ENCODE measurements at regions not wholly inside any gene's neighbourhood (a gene's known extent, or its start where the extent isn't known, plus 50 kb on each side); places are given as distances from the start of the nearest gene placed in this dataset.
"Not testable (repeated sequence)": the region's sequence is repeated elsewhere in the genome, so short reads cannot be mapped to it uniquely, and the experiment has no call there.

GRCh38 chr6:79408256-79408974 lies 128.8 kb downstream of the LCA5 start:
- in situ Hi-C loops (cut with MboI; ENCODE audit: low sequenced_read_pairs) = no loop called here
- Histone ChIP-seq H3K36me3 (replicated peaks) (no peaks in the 10 kb centered on the region), H3K27me3 (ENCODE audit: low read depth) (no peaks in the 10 kb centered on the region), H3K4me1 (no peaks in the 10 kb centered on the region), H3K9me3 (no peaks in the 10 kb centered on the region), H3K4me3 (no peak overlapping the region)
- DNase-seq (ENCODE audit: low spot score in 2 of 2) = no peak

GRCh38 chr6:79404677-79405076 lies 132.6 kb downstream of the LCA5 start:
- DNase-seq (ENCODE audit: low spot score in 2 of 2) = no peak
- Histone ChIP-seq H3K27me3 (ENCODE audit: low read depth) (no peaks in the 10 kb centered on the region), H3K9me3 (no peaks in the 10 kb centered on the region), H3K4me1 (no peaks in the 10 kb centered on the region), H3K4me3 (no peak overlapping the region), H3K36me3 (replicated peaks) (no peaks in the 10 kb centered on the region)
- in situ Hi-C loops (cut with MboI; ENCODE audit: low sequenced_read_pairs) = no loop called here

GRCh38 chr6:79404261-79404660 lies 133.0 kb downstream of the LCA5 start:
- H3K4me1 ChIP-seq = no peaks in the 10 kb centered on the region
- no peak overlapping the region for H3K4me3 ChIP-seq
- H3K36me3 ChIP-seq (replicated peaks) = no peaks in the 10 kb centered on the region
- H3K9me3 ChIP-seq = no peaks in the 10 kb centered on the region
- no peak for DNase-seq (ENCODE audit: low spot score in 2 of 2)
- no peaks in the 10 kb centered on the region for H3K27me3 ChIP-seq (ENCODE audit: low read depth)
- in situ Hi-C loops (cut with MboI; ENCODE audit: low sequenced_read_pairs) = no loop called here

- no peaks in the 10 kb centered on the region for H3K9me3 ChIP-seq
- no peak overlapping the region for H3K4me3 ChIP-seq
- H3K27me3 ChIP-seq (ENCODE audit: low read depth) = no peaks in the 10 kb centered on the region
- in situ Hi-C loops (cut with MboI; ENCODE audit: low sequenced_read_pairs) = no loop called here
- no peak for DNase-seq (ENCODE audit: low spot score in 2 of 2)
- no peaks in the 10 kb centered on the region for H3K4me1 ChIP-seq
- H3K36me3 ChIP-seq (replicated peaks) = no peaks in the 10 kb centered on the region
These were observed 133.7 kb downstream of the LCA5 start for GRCh38 chr6:79403563-79403962.

- H3K4me1 ChIP-seq = no peaks in the 10 kb centered on the region
- in situ Hi-C loops (cut with MboI; ENCODE audit: low sequenced_read_pairs) = no loop called here
- no peak for DNase-seq (ENCODE audit: low spot score in 2 of 2)
These were observed 134.1 kb downstream of the LCA5 start for GRCh38 chr6:79403086-79403485.

GRCh38 chr6:79399499-79399898 lies 137.7 kb downstream of the LCA5 start:
- Histone ChIP-seq H3K27me3 (ENCODE audit: low read depth) (no peaks in the 10 kb centered on the region), H3K4me1 (no peaks in the 10 kb centered on the region), H3K4me3 (no peak overlapping the region), H3K36me3 (replicated peaks) (no peaks in the 10 kb centered on the region), H3K9me3 (no peaks in the 10 kb centered on the region)
- in situ Hi-C loops (cut with MboI; ENCODE audit: low sequenced_read_pairs) = no loop called here
- no peak for DNase-seq (ENCODE audit: low spot score in 2 of 2)

More at GRCh38 chr6:79403086-79403485, 134.1 kb downstream of the LCA5 start:
- H3K9me3 ChIP-seq = no peaks in the 10 kb centered on the region
- no peaks in the 10 kb centered on the region for H3K27me3 ChIP-seq (ENCODE audit: low read depth)
- no peak overlapping the region for H3K4me3 ChIP-seq
- H3K36me3 ChIP-seq (replicated peaks) = no peaks in the 10 kb centered on the region

- H3K9me3 ChIP-seq; in situ Hi-C loops (cut with MboI; ENCODE audit: low sequenced_read_pairs); H3K4me1 ChIP-seq; H3K27me3 ChIP-seq (ENCODE audit: low read depth); DNase-seq (ENCODE audit: low spot score in 2 of 2); H3K36me3 ChIP-seq (replicated peaks); H3K4me3 ChIP-seq: not testable (repeated sequence)
These were observed 138.6 kb downstream of the LCA5 start for GRCh38 chr6:79398617-79399016.

GRCh38 chr6:79396625-79397024 lies 140.6 kb downstream of the LCA5 start:
- no peaks in the 10 kb centered on the region for H3K4me1 ChIP-seq
- H3K4me3 ChIP-seq = no peak overlapping the region
- in situ Hi-C loops (cut with MboI; ENCODE audit: low sequenced_read_pairs) = no loop called here
- H3K27me3 ChIP-seq (ENCODE audit: low read depth) = no peaks in the 10 kb centered on the region
- no peak for DNase-seq (ENCODE audit: low spot score in 2 of 2)
- no peaks in the 10 kb centered on the region for H3K36me3 ChIP-seq (replicated peaks)
- H3K9me3 ChIP-seq = no peaks in the 10 kb centered on the region

GRCh38 chr6:79394690-79395089 lies 142.5 kb downstream of the LCA5 start:
- in situ Hi-C loops (cut with MboI; ENCODE audit: low sequenced_read_pairs) = no loop called here
- Histone ChIP-seq H3K9me3 (no peaks in the 10 kb centered on the region), H3K27me3 (ENCODE audit: low read depth) (no peaks in the 10 kb centered on the region), H3K4me1 (no peaks in the 10 kb centered on the region), H3K4me3 (no peak overlapping the region), H3K36me3 (replicated peaks) (no peaks in the 10 kb centered on the region)
- no peak for DNase-seq (ENCODE audit: low spot score in 2 of 2)

- no peaks in the 10 kb centered on the region for H3K9me3 ChIP-seq
- H3K4me1 ChIP-seq = no peaks in the 10 kb centered on the region
- H3K27me3 ChIP-seq (ENCODE audit: low read depth) = no peaks in the 10 kb centered on the region
- DNase-seq (ENCODE audit: low spot score in 2 of 2) = no peak
- no peaks in the 10 kb centered on the region for H3K36me3 ChIP-seq (replicated peaks)
- H3K4me3 ChIP-seq = no peak overlapping the region
- in situ Hi-C loops (cut with MboI; ENCODE audit: low sequenced_read_pairs) = no loop called here
These were observed 145.1 kb downstream of the LCA5 start for GRCh38 chr6:79392094-79392493.

GRCh38 chr6:79391480-79391879 lies 145.8 kb downstream of the LCA5 start:
- Histone ChIP-seq H3K4me1 (no peaks in the 10 kb centered on the region), H3K36me3 (replicated peaks) (no peaks in the 10 kb centered on the region), H3K9me3 (no peaks in the 10 kb centered on the region), H3K4me3 (no peak overlapping the region), H3K27me3 (ENCODE audit: low read depth) (no peaks in the 10 kb centered on the region)
- in situ Hi-C loops (cut with MboI; ENCODE audit: low sequenced_read_pairs) = no loop called here
- DNase-seq (ENCODE audit: low spot score in 2 of 2) = no peak

- Histone ChIP-seq H3K36me3 (replicated peaks) (no peaks in the 10 kb centered on the region), H3K4me1 (no peaks in the 10 kb centered on the region), H3K4me3 (no peak overlapping the region), H3K27me3 (ENCODE audit: low read depth) (no peaks in the 10 kb centered on the region), H3K9me3 (no peaks in the 10 kb centered on the region)
- in situ Hi-C loops (cut with MboI; ENCODE audit: low sequenced_read_pairs) = no loop called here
- no peak for DNase-seq (ENCODE audit: low spot score in 2 of 2)
These were observed 151.3 kb downstream of the LCA5 start for GRCh38 chr6:79385893-79386292.

GRCh38 chr6:79385333-79385732 lies 150.9 kb upstream of the HMGN3 start:
- in situ Hi-C loops (cut with MboI; ENCODE audit: low sequenced_read_pairs) = no loop called here
- Histone ChIP-seq H3K36me3 (replicated peaks) (no peaks in the 10 kb centered on the region), H3K9me3 (no peaks in the 10 kb centered on the region), H3K4me3 (no peak overlapping the region), H3K27me3 (ENCODE audit: low read depth) (no peaks in the 10 kb centered on the region), H3K4me1 (no peaks in the 10 kb centered on the region)
- DNase-seq (ENCODE audit: low spot score in 2 of 2) = no peak

GRCh38 chr6:79384845-79385244 lies 150.4 kb upstream of the HMGN3 start:
- no peak overlapping the region for H3K4me3 ChIP-seq
- no peaks in the 10 kb centered on the region for H3K4me1 ChIP-seq
- in situ Hi-C loops (cut with MboI; ENCODE audit: low sequenced_read_pairs) = no loop called here
- H3K36me3 ChIP-seq (replicated peaks) = no peaks in the 10 kb centered on the region
- H3K9me3 ChIP-seq = no peaks in the 10 kb centered on the region
- no peak for DNase-seq (ENCODE audit: low spot score in 2 of 2)
- no peaks in the 10 kb centered on the region for H3K27me3 ChIP-seq (ENCODE audit: low read depth)

- in situ Hi-C loops (cut with MboI; ENCODE audit: low sequenced_read_pairs) = no loop called here
- no peaks in the 10 kb centered on the region for H3K9me3 ChIP-seq
- peaks cover 13% of the 10 kb centered on the region for H3K4me1 ChIP-seq
- no peak for DNase-seq (ENCODE audit: low spot score in 2 of 2)
- no peaks in the 10 kb centered on the region for H3K36me3 ChIP-seq (replicated peaks)
- no peaks in the 10 kb centered on the region for H3K27me3 ChIP-seq (ENCODE audit: low read depth)
- no peak overlapping the region for H3K4me3 ChIP-seq
These were observed 144.5 kb upstream of the HMGN3 start for GRCh38 chr6:79378957-79379356.

Measured in HAP-1 (cell line).